ENCODE measurements at regions not wholly inside any gene's neighbourhood (a gene's known extent, or its start where the extent isn't known, plus 50 kb on each side); places are given as distances from the start of the nearest gene placed in this dataset.

- 63 to 81% (median 69%) methylated on average over 1 of the region's 1 CpG for WGBS, 3 donors
- Histone ChIP-seq H3K27me3 (ENCODE audit: insufficient read depth in 3 of 3, low read length in 2 of 3) (no peaks in the 10 kb centered on the region), H3K36me3 (ENCODE audit: insufficient read depth in 1 of 2, low read depth in 1 of 2) (no peaks in the 10 kb centered on the region), H3K27ac (no peak overlapping the region), H3K9me3 (no peaks in the 10 kb centered on the region), H3K4me3 (no peak overlapping the region), H3K4me1 (no peaks in the 10 kb centered on the region)
- DNase-seq (no peak), ATAC-seq (no peak)
- no peak for TF ChIP-seq CTCF (IDR thresholded peaks at IDR 0.05)
- intact Hi-C loops (cut with DNase I), result no loop called here
Measured at GRCh38 chr11:23413057-23413456, 552.8 kb upstream of the CCDC179 start.

- intact Hi-C loops (cut with DNase I), result no loop called here
- H3K9me3 ChIP-seq, result no peaks in the 10 kb centered on the region
- no peak overlapping the region for H3K4me3 ChIP-seq
- no peaks in the 10 kb centered on the region for H3K4me1 ChIP-seq
- TF ChIP-seq CTCF (IDR thresholded peaks at IDR 0.05), result no peak
- DNase-seq, result no peak
- no peaks in the 10 kb centered on the region for H3K27me3 ChIP-seq (ENCODE audit: insufficient read depth in 3 of 3, low read length in 2 of 3)
- WGBS, 3 donors, result 45 to 55% (median 52%) methylated on average over 4 of the region's 4 CpGs
- no peaks in the 10 kb centered on the region for H3K36me3 ChIP-seq (ENCODE audit: insufficient read depth in 1 of 2, low read depth in 1 of 2)
- H3K27ac ChIP-seq, result no peak overlapping the region
- no peak for ATAC-seq
Measured at GRCh38 chr11:23423104-23423503, 562.8 kb upstream of the CCDC179 start.

- no peak for ATAC-seq
- WGBS, 3 donors, result 50 to 56% (median 52%) methylated on average over 3 of the region's 3 CpGs
- no peak for DNase-seq
- Histone ChIP-seq H3K27ac (no peak overlapping the region), H3K9me3 (no peaks in the 10 kb centered on the region), H3K36me3 (ENCODE audit: insufficient read depth in 1 of 2, low read depth in 1 of 2) (no peaks in the 10 kb centered on the region), H3K4me1 (no peaks in the 10 kb centered on the region), H3K4me3 (no peak overlapping the region), H3K27me3 (ENCODE audit: insufficient read depth in 3 of 3, low read length in 2 of 3) (no peaks in the 10 kb centered on the region)
- TF ChIP-seq CTCF (IDR thresholded peaks at IDR 0.05), result no peak
- intact Hi-C loops (cut with DNase I), result no loop called here
Measured at GRCh38 chr11:23423656-23424055, 563.4 kb upstream of the CCDC179 start.

- Histone ChIP-seq H3K4me3 (no peak overlapping the region), H3K4me1 (no peaks in the 10 kb centered on the region), H3K27ac (no peak overlapping the region), H3K36me3 (ENCODE audit: insufficient read depth in 1 of 2, low read depth in 1 of 2) (no peaks in the 10 kb centered on the region), H3K9me3 (no peaks in the 10 kb centered on the region), H3K27me3 (ENCODE audit: insufficient read depth in 3 of 3, low read length in 2 of 3) (no peaks in the 10 kb centered on the region)
- DNase-seq, result no peak
- intact Hi-C loops (cut with DNase I), result no loop called here
- 67 to 83% (median 70%) methylated on average over 2 of the region's 2 CpGs for WGBS, 3 donors
- ATAC-seq, result no peak
- no peak for TF ChIP-seq CTCF (IDR thresholded peaks at IDR 0.05)
Measured at GRCh38 chr11:23425381-23425780, 565.1 kb upstream of the CCDC179 start.

GRCh38 chr11:23429569-23429968 is 569.3 kb upstream of the CCDC179 start:
- 81 to 88% (median 84%) methylated on average over 3 of the region's 3 CpGs for WGBS, 3 donors
- TF ChIP-seq CTCF (IDR thresholded peaks at IDR 0.05), result no peak
- Histone ChIP-seq H3K36me3 (ENCODE audit: insufficient read depth in 1 of 2, low read depth in 1 of 2) (no peaks in the 10 kb centered on the region), H3K9me3 (no peaks in the 10 kb centered on the region), H3K27me3 (ENCODE audit: insufficient read depth in 3 of 3, low read length in 2 of 3) (no peaks in the 10 kb centered on the region), H3K4me1 (no peaks in the 10 kb centered on the region), H3K4me3 (no peak overlapping the region), H3K27ac (no peak overlapping the region)
- no peak for DNase-seq
- ATAC-seq, result no peak
- intact Hi-C loops (cut with DNase I), result no loop called here
